Loucy (cell line): ENCODE measurements at regions not wholly inside any gene's neighbourhood (a gene's known extent, or its start where the extent isn't known, plus 50 kb on each side); places are given as distances from the start of the nearest gene placed in this dataset.

Experiments used
- H2AFZ ChIP-seq: fragments of 200-600 bp; sonication (generic); 2 replicates; pipeline ENCODE4 v1.6.0; 2016; ENCODE audit warnings: antibody characterized with exemption, mild to moderate bottlenecking, low read length, moderate library complexity
- H3F3A ChIP-seq: fragments of 200-600 bp; 2 replicates; pipeline ENCODE4 v1.6.0; 2016; ENCODE audit warnings: antibody characterized with exemption, low read depth, mild to moderate bottlenecking
- H3K27me3 ChIP-seq: fragments of 200-600 bp; sonication (generic); 2 replicates; pipeline ENCODE4 v1.6.1; 2014; ENCODE audit warnings: low read length, mild to moderate bottlenecking; ENCODE audit not compliant: insufficient read depth, poor library complexity, severe bottlenecking
- H3K36me3 ChIP-seq: fragments of 200-600 bp; sonication (generic); 2 replicates; pipeline ENCODE4 v1.6.1; 2016; ENCODE audit warnings: low read length; ENCODE audit not compliant: insufficient read depth
- H3K4me1 ChIP-seq: fragments of 200-600 bp; sonication (generic); 2 replicates; pipeline ENCODE4 v1.5.1; 2014; ENCODE audit warnings: low read length, mild to moderate bottlenecking; ENCODE audit not compliant: insufficient read depth, poor library complexity, severe bottlenecking
- H3K4me2 ChIP-seq: fragments of 200-600 bp; sonication (generic); 2 replicates; pipeline ENCODE4 v1.6.0; 2014; ENCODE audit warnings: antibody characterized with exemption, low read length, low read depth, mild to moderate bottlenecking; ENCODE audit not compliant: poor library complexity, severe bottlenecking
- H3K4me3 ChIP-seq: fragments of 200-600 bp; sonication (generic); 2 replicates; pipeline ENCODE4 v1.5.1; 2014; ENCODE audit warnings: low read length, mild to moderate bottlenecking, mixed read lengths; ENCODE audit not compliant: poor library complexity, severe bottlenecking
- H3K79me2 ChIP-seq: fragments of 200-600 bp; sonication (generic); 2 replicates; pipeline ENCODE4 v1.6.1; 2014; ENCODE audit warnings: low read length; ENCODE audit not compliant: insufficient read depth
- H3K9ac ChIP-seq: fragments of 200-600 bp; sonication (generic); 2 replicates; pipeline ENCODE4 v1.6.0; 2014; ENCODE audit warnings: mild to moderate bottlenecking, low read depth, low read length, moderate library complexity; ENCODE audit not compliant: poor library complexity, severe bottlenecking
- H3K9me2 ChIP-seq: fragments of 200-600 bp; sonication (generic); replicated peaks from 2 replicates; pipeline ENCODE4 v1.6.1; 2016; ENCODE audit warnings: low read depth, low read length, mixed read lengths
- H3K9me3 ChIP-seq: fragments of 200-600 bp; sonication (generic); 2 replicates; pipeline ENCODE4 v1.6.1; 2014; ENCODE audit warnings: mild to moderate bottlenecking, antibody characterized with exemption, low read length, low read depth; ENCODE audit not compliant: insufficient read depth
- H4K20me1 ChIP-seq: fragments of 200-600 bp; sonication (generic); 2 replicates; pipeline ENCODE4 v1.6.0; 2014; ENCODE audit warnings: antibody characterized with exemption, low read length, mild to moderate bottlenecking; ENCODE audit not compliant: insufficient read depth, poor library complexity, severe bottlenecking
- EZH2phosphoT487 ChIP-seq: fragments of 200-600 bp; IDR thresholded peaks from 2 replicates; pipeline ENCODE4 v1.6.1; 2018; ENCODE audit warnings: antibody characterized with exemption, mild to moderate bottlenecking, moderate library complexity, borderline replicate concordance
- TF ChIP-seq, protein P1 (sequence below): fragments of 200-600 bp; sonication (generic); conservative IDR thresholded peaks from 2 replicates; pipeline ENCODE4 v1.5.1; 2014; ENCODE audit warnings: mild to moderate bottlenecking, antibody characterized with exemption, low read length

DNA sequence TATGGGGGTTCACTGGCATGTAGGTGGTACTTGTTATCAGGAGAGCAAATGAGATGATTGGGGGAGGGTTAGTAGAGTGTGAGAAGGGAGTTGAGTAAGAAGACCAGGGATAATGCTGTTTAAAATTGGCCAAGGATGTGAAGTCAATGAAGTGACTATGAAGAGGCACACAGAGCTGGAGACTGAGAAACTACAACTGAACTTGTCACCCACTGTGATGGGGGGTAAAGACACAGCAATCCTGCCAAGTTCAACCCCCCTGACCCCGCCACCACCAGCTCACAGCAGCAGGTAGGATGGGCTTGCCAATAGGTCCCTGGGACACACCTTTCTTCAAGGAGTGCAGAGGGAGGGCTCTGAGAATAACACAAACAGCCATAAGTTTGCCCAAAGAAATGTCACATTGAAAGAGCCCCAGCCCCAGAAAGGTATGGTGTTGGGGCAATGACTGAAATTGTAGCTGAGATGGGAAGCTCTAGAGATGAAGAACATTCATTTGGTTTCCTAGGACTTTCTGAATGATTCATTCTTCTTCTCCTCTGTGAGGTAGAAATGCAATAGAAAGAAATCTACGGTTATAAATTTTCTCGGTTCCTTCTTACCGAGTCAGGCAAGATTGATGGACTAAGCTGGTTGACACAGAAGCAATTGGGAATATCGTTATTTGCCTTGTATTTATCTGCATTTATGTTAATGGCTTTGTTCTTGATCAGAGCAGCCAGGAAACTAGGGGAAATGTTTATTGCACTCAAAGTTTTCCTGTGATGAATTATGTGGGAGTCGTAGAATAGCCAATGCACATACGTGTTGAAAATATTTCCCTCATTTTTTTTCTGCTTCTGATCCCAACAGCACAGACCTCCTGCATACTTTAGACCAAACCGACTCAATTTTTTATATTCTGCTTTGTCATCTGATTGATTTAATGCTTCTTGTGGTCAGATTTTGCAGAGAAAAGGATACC, 595.2 kb upstream of the CDH11 start:
- H3F3A ChIP-seq: no peaks in the 10 kb centered on the region
- no peaks in the 10 kb centered on the region for H3K27me3 ChIP-seq
- no peaks in the 10 kb centered on the region for H3K79me2 ChIP-seq
- no peaks in the 10 kb centered on the region for H3K9me2 ChIP-seq
- no peak overlapping the region for H3K4me3 ChIP-seq
- TF ChIP-seq, protein P1, sequence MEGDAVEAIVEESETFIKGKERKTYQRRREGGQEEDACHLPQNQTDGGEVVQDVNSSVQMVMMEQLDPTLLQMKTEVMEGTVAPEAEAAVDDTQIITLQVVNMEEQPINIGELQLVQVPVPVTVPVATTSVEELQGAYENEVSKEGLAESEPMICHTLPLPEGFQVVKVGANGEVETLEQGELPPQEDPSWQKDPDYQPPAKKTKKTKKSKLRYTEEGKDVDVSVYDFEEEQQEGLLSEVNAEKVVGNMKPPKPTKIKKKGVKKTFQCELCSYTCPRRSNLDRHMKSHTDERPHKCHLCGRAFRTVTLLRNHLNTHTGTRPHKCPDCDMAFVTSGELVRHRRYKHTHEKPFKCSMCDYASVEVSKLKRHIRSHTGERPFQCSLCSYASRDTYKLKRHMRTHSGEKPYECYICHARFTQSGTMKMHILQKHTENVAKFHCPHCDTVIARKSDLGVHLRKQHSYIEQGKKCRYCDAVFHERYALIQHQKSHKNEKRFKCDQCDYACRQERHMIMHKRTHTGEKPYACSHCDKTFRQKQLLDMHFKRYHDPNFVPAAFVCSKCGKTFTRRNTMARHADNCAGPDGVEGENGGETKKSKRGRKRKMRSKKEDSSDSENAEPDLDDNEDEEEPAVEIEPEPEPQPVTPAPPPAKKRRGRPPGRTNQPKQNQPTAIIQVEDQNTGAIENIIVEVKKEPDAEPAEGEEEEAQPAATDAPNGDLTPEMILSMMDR: no peak
- no peak for TF ChIP-seq EZH2phosphoT487
- H3K9me3 ChIP-seq: peaks cover 2% of the 10 kb centered on the region; the same call in 1 of the 2 replicates
- no peaks in the 10 kb centered on the region for H3K4me1 ChIP-seq
- H3K36me3 ChIP-seq: no peaks in the 10 kb centered on the region
- no peaks in the 10 kb centered on the region for H4K20me1 ChIP-seq
- H2AFZ ChIP-seq: no peak overlapping the region
- H3K9ac ChIP-seq: no peak overlapping the region
- no peak overlapping the region for H3K4me2 ChIP-seq

DNA sequence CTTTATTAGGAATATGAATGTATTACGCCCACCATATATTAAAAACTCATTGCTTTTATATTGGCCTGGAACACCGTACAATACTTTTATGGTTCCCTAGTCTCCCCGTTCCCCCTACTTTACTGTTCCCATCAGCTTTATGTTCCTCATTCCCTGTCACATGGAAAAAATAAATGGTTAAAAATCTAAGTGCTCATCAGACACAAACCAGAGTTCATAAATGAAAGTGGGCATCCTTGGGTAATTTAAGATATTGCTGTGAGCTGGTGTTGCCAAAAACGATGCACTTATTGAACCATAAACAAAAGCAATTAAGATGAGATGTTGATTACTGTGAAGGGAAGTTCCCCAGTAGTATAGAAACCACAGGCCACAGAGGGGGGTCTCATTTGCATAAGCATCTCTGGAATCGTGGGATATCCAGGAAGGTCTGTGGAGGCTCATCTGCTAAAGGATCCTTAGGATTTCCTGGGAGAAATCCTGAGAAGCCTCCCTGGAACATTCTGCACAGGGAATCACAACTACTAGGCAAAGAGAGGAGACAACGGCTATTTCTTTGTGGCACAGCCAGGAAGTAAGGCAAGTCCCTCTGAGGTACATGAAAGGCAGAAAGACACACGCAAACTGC, 591.4 kb upstream of the CDH11 start:
- H3K27me3 ChIP-seq: no peaks in the 10 kb centered on the region
- no peaks in the 10 kb centered on the region for H3K79me2 ChIP-seq
- peaks cover 13% of the 10 kb centered on the region; the same call in 1 of the 2 replicates for H3K9me3 ChIP-seq
- peak overlapping the region; percentile 30 for H2AFZ ChIP-seq
- no peaks in the 10 kb centered on the region for H4K20me1 ChIP-seq
- no peaks in the 10 kb centered on the region for H3F3A ChIP-seq
- no peaks in the 10 kb centered on the region for H3K9me2 ChIP-seq
- no peaks in the 10 kb centered on the region for H3K36me3 ChIP-seq
- no peaks in the 10 kb centered on the region for H3K4me1 ChIP-seq
- H3K4me2 ChIP-seq: peak overlapping the region; percentile 15
- no peak overlapping the region for H3K9ac ChIP-seq
- TF ChIP-seq, protein P1: no peak
- TF ChIP-seq EZH2phosphoT487: no peak
- peak overlapping the region; percentile 21 for H3K4me3 ChIP-seq

DNA sequence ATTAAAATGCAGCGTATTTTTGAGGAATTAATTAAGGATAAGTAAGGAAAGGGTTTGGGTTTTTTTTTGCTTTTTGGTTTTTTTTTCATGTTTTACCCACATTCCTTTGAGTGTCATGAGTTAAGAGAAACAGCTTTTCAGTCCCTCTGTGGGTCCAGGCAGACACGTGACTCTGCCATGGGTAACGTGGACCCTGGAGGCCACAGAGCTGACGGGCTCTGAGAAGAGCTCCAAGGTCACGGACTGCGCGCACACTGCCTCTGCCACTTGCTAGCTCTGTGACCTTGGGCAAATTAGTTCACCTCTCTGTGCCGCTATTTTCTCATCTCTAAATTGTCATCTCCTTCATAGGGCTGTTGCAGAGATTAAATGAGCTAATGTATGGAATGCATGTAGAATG, 588.2 kb upstream of the CDH11 start:
- Histone ChIP-seq H3K4me3 (no peak overlapping the region), H2AFZ (no peak overlapping the region), H4K20me1 (no peaks in the 10 kb centered on the region), H3K36me3 (no peaks in the 10 kb centered on the region), H3K9ac (no peak overlapping the region), H3K27me3 (no peaks in the 10 kb centered on the region), H3F3A (no peaks in the 10 kb centered on the region), H3K4me2 (no peak overlapping the region), H3K4me1 (no peaks in the 10 kb centered on the region), H3K9me3 (peaks cover 13% of the 10 kb centered on the region; the same call in 1 of the 2 replicates), H3K9me2 (no peaks in the 10 kb centered on the region), H3K79me2 (no peaks in the 10 kb centered on the region)
- TF ChIP-seq EZH2phosphoT487: no peak
- TF ChIP-seq, protein P1: no peak
